ENCODE measurements at regions not wholly inside any gene's neighbourhood (a gene's known extent, or its start where the extent isn't known, plus 50 kb on each side); places are given as distances from the start of the nearest gene placed in this dataset.
"Not testable (repeated sequence)": the region's sequence is repeated elsewhere in the genome, so short reads cannot be mapped to it uniquely, and the experiment has no call there.

DNA sequence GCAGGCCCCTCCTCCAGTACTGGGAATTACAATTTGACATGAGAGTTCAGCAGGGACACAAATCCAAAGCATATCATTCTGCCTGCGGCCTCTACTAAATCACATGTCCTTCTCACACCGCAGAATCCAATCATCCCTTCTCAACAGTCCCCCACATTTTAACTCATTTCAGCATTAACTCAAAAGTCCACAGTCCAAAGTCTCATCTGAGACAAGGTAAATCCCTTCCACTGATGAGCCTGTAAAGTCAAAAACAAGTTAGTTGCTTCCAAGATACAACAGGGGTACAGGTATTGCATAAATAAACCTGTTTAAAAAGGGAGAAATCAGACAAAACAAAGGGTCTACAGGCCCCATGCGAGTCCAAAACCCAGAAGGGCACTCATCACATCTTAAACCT lies 64.0 kb downstream of the EBNA1BP2 start:
- no peak for DNase-seq (ENCODE audit: low spot score in 2 of 2)
- H3K27ac ChIP-seq: no peak overlapping the region
- H3K36me3 ChIP-seq: no peaks in the 10 kb centered on the region
- intact Hi-C loops (cut with DNase I; ENCODE audit: low total_unique reads): no loop called here
- peaks cover 23 to 24% of the 10 kb centered on the region in 2 donors for H3K9me3 ChIP-seq
- H3K4me3 ChIP-seq: no peak overlapping the region
- H3K4me1 ChIP-seq: no peaks in the 10 kb centered on the region
- TF ChIP-seq, protein P1, sequence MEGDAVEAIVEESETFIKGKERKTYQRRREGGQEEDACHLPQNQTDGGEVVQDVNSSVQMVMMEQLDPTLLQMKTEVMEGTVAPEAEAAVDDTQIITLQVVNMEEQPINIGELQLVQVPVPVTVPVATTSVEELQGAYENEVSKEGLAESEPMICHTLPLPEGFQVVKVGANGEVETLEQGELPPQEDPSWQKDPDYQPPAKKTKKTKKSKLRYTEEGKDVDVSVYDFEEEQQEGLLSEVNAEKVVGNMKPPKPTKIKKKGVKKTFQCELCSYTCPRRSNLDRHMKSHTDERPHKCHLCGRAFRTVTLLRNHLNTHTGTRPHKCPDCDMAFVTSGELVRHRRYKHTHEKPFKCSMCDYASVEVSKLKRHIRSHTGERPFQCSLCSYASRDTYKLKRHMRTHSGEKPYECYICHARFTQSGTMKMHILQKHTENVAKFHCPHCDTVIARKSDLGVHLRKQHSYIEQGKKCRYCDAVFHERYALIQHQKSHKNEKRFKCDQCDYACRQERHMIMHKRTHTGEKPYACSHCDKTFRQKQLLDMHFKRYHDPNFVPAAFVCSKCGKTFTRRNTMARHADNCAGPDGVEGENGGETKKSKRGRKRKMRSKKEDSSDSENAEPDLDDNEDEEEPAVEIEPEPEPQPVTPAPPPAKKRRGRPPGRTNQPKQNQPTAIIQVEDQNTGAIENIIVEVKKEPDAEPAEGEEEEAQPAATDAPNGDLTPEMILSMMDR (IDR thresholded peaks at IDR 0.05): no peak
- no peak for TF ChIP-seq POLR2A (IDR thresholded peaks at IDR 0.05)
- TF ChIP-seq POLR2AphosphoS5 (IDR thresholded peaks at IDR 0.05): no peak
- no peaks in the 10 kb centered on the region for H3K27me3 ChIP-seq

DNA sequence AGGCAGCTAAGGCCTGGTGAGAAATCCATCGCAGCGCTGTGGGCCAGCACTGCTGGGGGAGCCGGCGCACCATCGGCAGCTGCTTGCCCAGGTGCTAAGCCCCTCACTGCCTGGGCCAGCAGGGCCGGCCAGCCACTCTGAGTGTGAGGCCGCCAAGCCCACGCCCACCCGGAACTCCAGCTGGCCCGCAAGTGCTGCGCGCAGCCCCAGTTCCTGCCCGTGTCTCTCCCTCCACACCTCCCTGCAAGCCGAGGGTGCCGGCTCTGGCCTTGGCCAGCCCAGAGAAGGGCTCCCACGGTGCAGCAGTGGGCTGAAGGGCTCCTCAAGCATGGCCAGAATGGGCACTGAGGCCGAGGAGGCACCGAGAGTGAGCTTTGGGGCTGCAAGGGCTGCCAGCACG lies 64.4 kb downstream of the EBNA1BP2 start:
- no peaks in the 10 kb centered on the region for H3K27me3 ChIP-seq
- TF ChIP-seq POLR2AphosphoS5 (IDR thresholded peaks at IDR 0.05): no peak
- no peak for DNase-seq (ENCODE audit: low spot score in 2 of 2)
- H3K27ac ChIP-seq: no peak overlapping the region
- H3K9me3 ChIP-seq: peaks cover 23 to 24% of the 10 kb centered on the region in 2 donors
- no peaks in the 10 kb centered on the region for H3K36me3 ChIP-seq
- no peaks in the 10 kb centered on the region for H3K4me1 ChIP-seq
- intact Hi-C loops (cut with DNase I; ENCODE audit: low total_unique reads): no loop called here
- no peak overlapping the region for H3K4me3 ChIP-seq

DNA sequence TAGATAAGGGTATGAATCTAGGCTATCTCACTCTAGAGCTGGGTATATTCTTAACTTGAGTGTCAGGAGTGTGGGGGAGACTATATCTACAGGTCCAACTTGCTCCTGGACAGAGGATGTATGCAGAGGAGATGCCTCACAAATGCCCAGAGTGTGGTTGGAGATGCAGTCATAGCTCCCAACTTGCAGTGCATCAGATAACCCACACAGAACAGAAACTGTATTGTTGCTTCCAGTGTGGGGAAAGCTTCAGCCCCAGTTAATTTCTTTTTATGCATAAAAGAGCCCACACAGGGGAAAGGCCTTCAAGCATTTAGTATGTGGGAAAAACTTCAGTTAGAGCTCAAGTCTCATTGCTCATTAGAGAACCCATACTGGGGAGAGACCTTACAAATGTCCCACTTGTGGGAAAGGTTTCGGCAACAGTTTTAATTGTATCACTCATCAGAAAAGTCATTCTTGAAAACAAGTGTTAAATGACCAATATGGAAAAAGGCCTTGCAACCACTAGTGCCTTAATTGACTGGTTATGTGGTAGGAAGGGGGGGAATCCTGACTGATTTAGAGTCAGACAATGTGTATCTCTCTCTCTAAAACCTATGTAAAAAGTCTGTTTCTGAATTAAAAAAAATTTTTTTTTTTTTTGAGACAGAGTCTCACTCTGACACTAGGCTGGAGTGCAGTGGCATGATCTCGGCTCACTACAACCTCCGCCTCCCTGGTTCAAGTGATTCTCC lies 67.9 kb downstream of the EBNA1BP2 start:
- TF ChIP-seq POLR2A (IDR thresholded peaks at IDR 0.05): no peak
- TF ChIP-seq, protein P1 (IDR thresholded peaks at IDR 0.05): no peak
- no peak for TF ChIP-seq POLR2AphosphoS5 (IDR thresholded peaks at IDR 0.05)
- H3K4me1 ChIP-seq: no peaks in the 10 kb centered on the region
- H3K27me3 ChIP-seq: no peaks in the 10 kb centered on the region
- intact Hi-C loops (cut with DNase I; ENCODE audit: low total_unique reads): no loop called here
- H3K9me3 ChIP-seq: peaks cover 11 to 16% of the 10 kb centered on the region in 2 donors
- DNase-seq (ENCODE audit: low spot score in 2 of 2): no peak
- no peak overlapping the region for H3K27ac ChIP-seq
- H3K36me3 ChIP-seq: no peaks in the 10 kb centered on the region
- no peak overlapping the region for H3K4me3 ChIP-seq

DNA sequence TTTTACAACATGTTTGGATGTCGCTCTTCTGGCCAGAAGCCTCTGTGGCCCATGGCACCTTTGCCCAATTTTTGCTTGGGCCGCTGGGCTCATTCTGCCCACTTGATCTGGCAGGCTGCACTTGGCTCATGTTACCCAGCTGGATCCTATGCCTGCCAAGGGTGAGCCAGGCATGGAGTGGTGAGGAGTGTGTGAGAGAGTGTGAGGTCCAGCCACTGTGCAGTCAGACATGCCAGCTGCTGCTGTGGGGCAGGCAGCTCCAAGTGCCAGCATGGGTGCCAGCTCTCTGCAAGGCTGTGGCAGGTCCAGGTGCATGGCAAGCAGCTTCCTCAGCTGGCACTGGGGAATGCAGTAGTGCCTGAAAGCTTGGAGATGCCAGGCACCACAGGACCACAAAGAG lies 71.0 kb downstream of the EBNA1BP2 start:
- intact Hi-C loops (cut with DNase I; ENCODE audit: low total_unique reads): no loop called here
- no peak for DNase-seq (ENCODE audit: low spot score in 2 of 2)

DNA sequence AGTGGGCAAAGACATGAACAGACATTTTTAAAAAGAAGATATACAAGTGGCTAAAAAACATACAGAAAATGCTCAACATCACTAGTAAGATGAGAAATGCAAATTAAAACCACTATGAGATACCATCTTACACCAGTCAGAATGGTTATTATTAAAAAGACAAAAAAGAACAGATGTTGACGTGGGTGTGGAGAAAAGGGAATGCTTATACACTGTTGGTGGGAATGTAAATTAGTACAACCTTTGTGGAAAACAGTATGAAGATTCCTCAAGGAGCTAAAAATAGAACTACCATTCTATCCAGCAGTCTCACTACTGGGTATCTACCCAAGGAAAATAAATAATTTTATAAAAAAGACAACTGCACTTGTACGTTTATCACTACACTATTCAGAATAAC lies 73.9 kb downstream of the EBNA1BP2 start:
- H3K27me3 ChIP-seq: no peaks in the 10 kb centered on the region
- DNase-seq (ENCODE audit: low spot score in 2 of 2): no peak
- intact Hi-C loops (cut with DNase I; ENCODE audit: low total_unique reads): no loop called here
- no peak overlapping the region for H3K4me3 ChIP-seq
- H3K4me1 ChIP-seq: no peaks in the 10 kb centered on the region
- no peak overlapping the region for H3K27ac ChIP-seq
- TF ChIP-seq POLR2A (IDR thresholded peaks at IDR 0.05) (no peak), POLR2AphosphoS5 (IDR thresholded peaks at IDR 0.05) (no peak)
- TF ChIP-seq, protein P1 (IDR thresholded peaks at IDR 0.05): no peak
- H3K36me3 ChIP-seq: no peaks in the 10 kb centered on the region
- no peaks in the 10 kb centered on the region for H3K9me3 ChIP-seq

More for the DNA sequence above, 71.0 kb downstream of the EBNA1BP2 start:
- no peak overlapping the region for H3K4me3 ChIP-seq
- no peaks in the 10 kb centered on the region for H3K27me3 ChIP-seq
- no peak overlapping the region for H3K27ac ChIP-seq
- peaks cover 0 to 5% of the 10 kb centered on the region in 2 donors for H3K9me3 ChIP-seq
- TF ChIP-seq POLR2AphosphoS5 (IDR thresholded peaks at IDR 0.05): no peak
- TF ChIP-seq, protein P1 (IDR thresholded peaks at IDR 0.05): no peak
- TF ChIP-seq POLR2A (IDR thresholded peaks at IDR 0.05): no peak
- H3K4me1 ChIP-seq: no peaks in the 10 kb centered on the region
- H3K36me3 ChIP-seq: no peaks in the 10 kb centered on the region

DNA sequence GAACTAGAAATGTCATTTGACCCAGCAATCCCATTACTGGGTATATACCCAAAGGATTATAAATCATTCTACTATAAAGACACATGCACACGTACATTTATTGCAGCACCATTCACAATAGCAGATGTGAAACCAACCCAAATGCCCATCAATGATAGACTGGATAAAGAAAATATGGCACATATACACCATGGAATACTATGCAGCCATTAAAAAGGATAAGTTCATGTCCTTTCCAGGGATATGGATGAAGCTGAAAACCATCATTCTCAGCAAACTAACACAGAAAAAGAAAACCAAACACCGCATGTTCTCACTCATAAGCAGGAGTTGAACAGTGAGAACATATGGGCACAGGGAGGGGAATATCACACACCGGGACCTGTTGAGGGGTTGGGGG lies 75.6 kb downstream of the EBNA1BP2 start:
- H3K36me3 ChIP-seq; H3K27ac ChIP-seq; H3K27me3 ChIP-seq; intact Hi-C loops (cut with DNase I; ENCODE audit: low total_unique reads); H3K4me1 ChIP-seq; H3K4me3 ChIP-seq; H3K9me3 ChIP-seq; DNase-seq (ENCODE audit: low spot score in 2 of 2): not testable (repeated sequence)

DNA sequence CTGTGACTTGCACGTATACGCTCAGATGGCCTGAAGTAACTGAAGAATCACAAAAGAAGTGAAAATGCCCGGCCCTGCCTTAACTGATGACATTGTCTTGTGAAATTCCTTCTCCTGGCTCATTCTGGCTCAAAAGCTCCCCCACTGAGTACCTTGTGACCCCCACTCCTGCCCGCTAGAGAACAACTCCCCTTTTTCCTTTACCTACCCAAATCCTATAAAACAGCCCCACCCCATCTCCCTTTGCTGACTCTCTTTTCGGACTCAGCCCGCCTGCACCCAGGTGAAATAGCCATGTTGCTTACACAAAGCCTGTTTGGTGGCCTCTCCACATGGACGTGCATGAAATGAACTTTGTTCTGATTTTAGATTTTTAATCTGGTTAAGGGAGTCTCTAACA lies 81.3 kb downstream of the EBNA1BP2 start:
- H3K27ac ChIP-seq; H3K9me3 ChIP-seq; H3K27me3 ChIP-seq; H3K36me3 ChIP-seq; DNase-seq (ENCODE audit: low spot score in 2 of 2); intact Hi-C loops (cut with DNase I; ENCODE audit: low total_unique reads); H3K4me1 ChIP-seq; H3K4me3 ChIP-seq: not testable (repeated sequence)

DNA sequence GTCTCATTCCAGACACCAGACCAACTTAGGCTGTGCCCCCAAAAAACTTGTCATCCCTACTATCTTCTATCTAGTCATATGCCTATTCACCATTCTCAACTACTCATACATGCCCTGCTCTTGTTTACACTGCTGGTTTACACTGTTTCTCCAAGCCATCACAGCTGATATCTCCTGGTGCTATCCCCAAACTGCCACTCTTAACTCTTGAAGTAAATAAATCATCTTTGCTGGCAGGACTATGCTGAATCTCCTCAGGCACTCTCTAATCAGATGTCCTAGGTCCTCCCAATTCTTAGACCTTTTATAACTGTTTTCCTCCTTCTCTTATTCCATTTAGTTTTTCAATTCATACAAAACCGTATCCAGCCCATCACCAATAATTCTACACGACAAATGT lies 81.9 kb downstream of the EBNA1BP2 start:
- H3K27me3 ChIP-seq; H3K4me1 ChIP-seq; H3K36me3 ChIP-seq; H3K27ac ChIP-seq; H3K4me3 ChIP-seq; DNase-seq (ENCODE audit: low spot score in 2 of 2); intact Hi-C loops (cut with DNase I; ENCODE audit: low total_unique reads); H3K9me3 ChIP-seq: not testable (repeated sequence)
